Activated T-cell treated with anti-CD3 and anti-CD28 coated beads for 48 hours (primary cell): ENCODE measurements at regions not wholly inside any gene's neighbourhood (a gene's known extent, or its start where the extent isn't known, plus 50 kb on each side); places are given as distances from the start of the nearest gene placed in this dataset.
"Not testable (repeated sequence)": the region's sequence is repeated elsewhere in the genome, so short reads cannot be mapped to it uniquely, and the experiment has no call there.

Experiments
- DNase-seq: peaks from one replicate; pipeline ENCODE4 v3.0.0-alpha.2; 2020; ENCODE audit warnings: low read depth

DNA sequence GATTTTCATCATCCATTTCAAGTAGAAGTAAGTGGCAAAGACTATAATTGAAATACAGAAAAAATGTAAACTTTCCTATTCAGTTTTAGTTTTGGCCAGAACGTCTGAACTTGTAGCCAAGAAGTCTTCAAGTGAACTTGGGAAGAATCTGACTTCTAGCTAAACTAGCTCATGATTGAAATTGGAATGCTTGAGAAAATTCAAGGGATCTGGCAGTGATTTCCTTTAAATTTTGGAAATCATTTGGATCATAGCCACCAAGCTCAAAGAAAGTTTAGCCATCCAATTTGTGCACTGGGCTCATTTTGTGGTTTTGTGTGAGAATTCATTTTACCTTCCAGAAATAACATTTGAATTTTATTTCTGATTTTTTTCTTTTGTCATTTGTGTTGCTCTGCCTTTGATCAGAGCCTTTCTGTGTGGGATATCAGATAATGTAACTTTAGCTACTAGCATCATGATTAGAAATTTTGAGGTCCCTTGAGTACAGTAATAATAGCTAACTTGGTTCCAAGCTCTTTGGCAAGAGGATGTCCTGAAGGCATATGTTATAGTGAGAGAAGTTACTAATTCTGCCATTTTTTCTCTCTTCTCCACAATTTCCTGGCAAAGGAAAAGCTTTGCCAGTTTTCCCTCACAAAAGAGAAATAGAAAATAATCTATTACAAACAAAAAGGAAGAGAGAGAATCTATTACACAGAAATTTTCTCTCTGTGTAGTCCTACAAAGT, 2123.7 kb upstream of the RAG2 start:
- DNase-seq = no peak

DNA sequence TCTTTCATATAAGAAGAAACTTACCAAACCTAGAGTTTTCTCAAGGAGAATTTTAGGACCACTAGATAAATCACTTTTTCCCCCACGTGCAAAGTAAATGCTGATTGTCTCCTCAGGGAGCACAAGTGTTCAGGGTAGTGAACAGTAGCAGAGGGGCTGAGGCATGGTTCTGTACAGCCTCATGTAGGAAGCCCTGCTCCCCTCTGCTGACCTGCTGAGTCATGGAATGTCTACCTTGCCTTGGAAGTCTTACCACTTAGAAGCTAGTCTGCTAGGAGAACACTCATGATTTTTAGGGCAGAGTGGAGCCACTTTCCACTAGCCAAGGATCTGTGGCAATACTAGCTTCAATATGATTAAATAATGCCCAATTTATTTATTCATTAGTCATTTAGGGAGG, 2120.6 kb upstream of the RAG2 start:
- no peak for DNase-seq

- no peak for DNase-seq
Measured at GRCh38 chr11:38718049-38718448, 2120.0 kb upstream of the RAG2 start.

- DNase-seq = no peak
Measured at GRCh38 chr11:38711110-38711509, 2113.1 kb upstream of the RAG2 start.

DNA sequence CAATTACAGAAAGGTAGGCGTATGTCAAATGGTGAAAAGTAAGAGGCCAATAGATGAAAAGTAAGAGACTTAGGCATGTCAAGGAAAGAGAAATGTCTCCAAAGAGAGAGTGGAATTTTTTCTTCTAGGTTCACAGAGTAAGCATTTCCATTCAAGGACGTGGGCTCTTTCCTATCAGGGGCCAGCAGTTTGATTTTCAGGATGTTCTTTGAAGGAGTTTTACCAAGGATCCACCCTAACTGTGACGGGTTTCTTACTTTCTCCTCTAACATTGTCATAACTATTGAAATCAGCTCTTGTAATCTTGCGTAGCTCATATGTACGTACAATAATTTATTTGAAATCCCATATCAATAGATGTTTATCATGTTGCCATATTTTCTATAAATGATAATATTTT, 2112.2 kb upstream of the RAG2 start:
- DNase-seq = no peak

DNA sequence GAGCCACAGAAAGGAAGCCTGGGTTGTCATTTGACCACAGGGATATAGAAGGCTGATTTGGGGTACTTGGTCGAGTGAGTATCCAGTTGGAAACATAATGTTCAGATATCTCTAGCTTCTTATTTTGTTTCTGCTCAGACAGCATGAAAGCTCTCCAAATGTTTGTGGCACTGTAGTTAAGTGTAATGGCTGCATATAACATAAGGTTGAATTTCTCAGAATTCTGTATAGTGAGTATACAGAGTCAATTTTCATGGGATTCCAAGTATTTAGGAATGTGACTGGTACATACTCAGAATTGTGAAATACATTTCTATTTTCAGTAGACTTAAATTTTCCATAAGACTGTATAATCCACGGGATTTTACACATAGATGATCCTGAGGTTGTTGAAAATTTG, 2102.1 kb upstream of the RAG2 start:
- DNase-seq = no peak

DNA sequence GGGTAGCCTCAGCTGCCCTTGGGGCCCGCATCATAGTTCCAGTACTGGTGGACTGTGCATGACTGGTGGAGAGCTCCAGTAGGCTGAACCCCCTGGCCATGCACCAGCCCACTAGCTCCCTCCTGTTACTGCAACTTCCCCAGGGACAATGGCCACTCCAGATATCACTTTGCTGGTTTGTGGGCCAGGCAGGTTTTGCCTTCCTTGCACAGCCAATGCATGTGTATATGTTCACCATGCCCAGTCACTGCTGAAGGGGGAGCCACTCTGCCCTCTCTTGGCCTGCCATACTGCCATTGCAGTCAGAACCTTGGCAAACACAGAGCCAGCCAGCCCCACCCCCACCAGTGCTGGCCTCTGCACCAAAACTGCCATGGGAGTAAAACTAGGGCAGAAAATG, 2095.3 kb upstream of the RAG2 start:
- DNase-seq = no peak

GRCh38 chr11:38690211-38690610, 2092.2 kb upstream of the RAG2 start:
- DNase-seq = not testable (repeated sequence)

GRCh38 chr11:38687008-38687407, 2089.0 kb upstream of the RAG2 start:
- DNase-seq = no peak

- no peak for DNase-seq
Measured at GRCh38 chr11:38683484-38683883, 2085.4 kb upstream of the RAG2 start.

DNA sequence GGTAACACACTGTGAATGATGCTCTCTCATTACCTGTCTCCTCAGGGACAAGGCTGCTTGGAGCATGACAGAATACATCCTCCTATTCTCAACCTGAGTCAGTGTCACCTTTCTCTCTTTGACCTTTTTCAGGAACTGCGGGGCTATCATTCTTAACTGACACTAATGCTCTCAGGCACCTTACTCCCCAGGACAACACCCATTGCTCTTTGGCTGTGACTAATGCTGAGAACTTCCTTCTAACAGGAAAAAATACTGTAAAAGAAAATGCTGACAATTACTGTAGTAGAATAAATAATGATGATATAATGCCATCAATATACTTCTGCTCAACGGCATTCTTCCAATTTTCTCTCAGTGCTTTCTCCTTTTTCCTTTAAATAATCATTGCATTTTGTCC, 2082.7 kb upstream of the RAG2 start:
- no peak for DNase-seq

GRCh38 chr11:38680166-38680565, 2082.1 kb upstream of the RAG2 start:
- DNase-seq = no peak

- DNase-seq = no peak
Measured at GRCh38 chr11:38672445-38672844, 2074.4 kb upstream of the RAG2 start.

DNA sequence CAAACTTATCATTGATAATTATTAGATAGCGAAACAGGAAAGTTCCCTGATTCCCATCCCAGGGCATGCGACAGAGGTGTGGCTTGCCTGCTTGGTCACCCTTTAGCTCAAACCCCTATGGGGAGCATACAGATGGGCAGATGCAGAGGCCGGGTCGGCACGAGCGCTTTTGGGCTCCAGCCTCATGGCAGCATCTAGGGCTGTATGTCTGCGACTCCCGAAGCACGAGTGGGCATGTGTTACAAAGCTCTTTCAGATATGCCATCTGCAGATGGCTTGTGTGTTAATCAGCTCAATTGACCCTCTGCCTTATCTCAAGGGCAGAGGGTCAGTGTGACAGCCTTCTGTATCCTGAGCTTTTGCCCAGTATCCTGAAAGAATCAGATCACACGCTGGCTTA, 2069.3 kb upstream of the RAG2 start:
- DNase-seq = no peak

DNA sequence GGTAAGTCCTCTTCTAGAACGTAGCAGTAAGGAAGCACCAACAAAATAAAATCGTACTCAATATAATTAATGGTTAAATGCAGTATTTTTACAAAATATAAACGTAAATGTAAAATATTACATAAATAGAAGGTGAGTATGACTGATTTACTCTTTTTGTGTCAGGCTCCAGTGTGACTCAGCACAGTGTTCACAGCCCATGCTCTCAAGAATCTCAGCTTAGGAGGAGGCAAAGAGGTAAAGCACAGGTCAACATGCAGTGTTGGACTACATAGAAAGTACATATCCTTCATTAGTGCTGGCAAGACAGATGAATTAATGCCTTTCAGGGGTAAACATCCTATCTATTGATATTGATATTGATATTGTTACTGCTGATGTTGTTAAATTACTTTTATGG, 2050.6 kb upstream of the RAG2 start:
- DNase-seq = no peak

GRCh38 chr11:38646382-38646781, 2048.3 kb upstream of the RAG2 start:
- no peak for DNase-seq

- DNase-seq = no peak
Measured at GRCh38 chr11:38640854-38641253, 2042.8 kb upstream of the RAG2 start.

DNA sequence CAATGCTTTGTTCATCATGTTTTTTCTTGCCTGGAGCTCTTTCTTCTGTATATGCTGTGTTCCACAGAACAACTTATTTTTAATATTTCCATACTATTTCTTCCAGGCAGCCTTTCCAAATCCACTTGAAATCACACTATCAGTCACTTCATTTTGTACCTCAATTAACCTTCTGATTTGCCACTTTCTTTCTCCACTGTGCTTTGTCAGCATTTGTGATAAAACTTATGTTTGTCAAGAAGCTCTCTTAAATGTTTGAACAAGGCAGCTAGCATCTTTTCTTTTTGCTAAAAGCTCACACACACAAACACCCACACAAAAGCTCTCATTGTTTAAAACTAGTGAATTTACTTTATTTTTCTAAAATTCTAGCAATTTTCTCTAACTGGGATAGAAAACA, 2014.7 kb upstream of the RAG2 start:
- DNase-seq = no peak

- not testable (repeated sequence) for DNase-seq
Measured at GRCh38 chr11:38601371-38601770, 2003.3 kb upstream of the RAG2 start.

DNA sequence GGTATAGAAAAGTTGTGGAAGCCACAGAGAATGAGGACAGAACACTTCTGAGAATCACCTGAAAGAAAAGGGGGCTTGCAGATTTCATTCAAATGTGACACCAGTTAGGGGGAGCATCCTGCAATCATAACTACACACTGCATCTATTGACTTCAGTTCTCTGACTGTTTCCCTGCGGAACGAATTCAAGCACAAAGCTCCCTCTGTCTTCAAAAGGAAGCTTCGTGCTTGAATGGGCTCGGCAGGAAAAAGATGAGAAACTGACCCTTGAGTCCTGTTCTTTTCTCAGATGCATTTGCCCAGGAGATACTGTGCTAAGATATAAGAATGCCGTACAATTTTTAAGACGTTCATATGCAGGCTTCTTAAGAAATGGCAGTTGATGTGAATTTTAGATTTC, 2000.4 kb upstream of the RAG2 start:
- DNase-seq = no peak

DNA sequence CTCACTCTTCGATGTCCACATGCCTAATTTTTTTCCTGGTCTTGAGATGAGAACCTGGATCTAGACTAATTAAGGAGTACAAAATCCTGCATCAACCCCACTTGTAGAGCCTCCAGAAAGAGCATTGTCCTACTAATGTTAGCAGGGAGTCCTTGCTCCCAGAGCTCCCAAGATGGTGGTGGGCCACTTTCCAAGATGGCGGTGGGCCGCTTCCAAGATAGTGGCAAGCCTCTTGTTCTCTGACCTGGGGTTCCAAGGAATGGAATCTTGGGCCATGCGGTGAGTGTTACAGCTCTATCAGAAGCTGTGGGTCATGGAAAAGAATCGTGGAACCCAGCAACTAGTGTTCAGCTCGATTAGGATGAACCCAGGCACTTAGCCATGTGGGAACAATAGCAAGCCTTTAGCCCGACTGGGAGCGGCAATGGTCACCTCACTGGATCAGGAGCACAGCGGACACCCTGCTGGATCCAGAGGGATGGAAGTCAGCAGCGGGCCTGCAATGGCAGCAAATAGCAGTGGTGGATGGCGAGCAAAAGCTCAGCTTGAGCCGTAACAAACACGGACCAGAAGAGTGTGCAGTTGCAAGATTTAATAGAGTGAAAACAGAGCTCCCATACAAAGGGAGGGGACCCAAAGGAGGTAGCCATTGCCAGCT, 1997.5 kb upstream of the RAG2 start:
- not testable (repeated sequence) for DNase-seq

- no peak for DNase-seq
Measured at GRCh38 chr11:38594895-38595294, 1996.9 kb upstream of the RAG2 start.

DNA sequence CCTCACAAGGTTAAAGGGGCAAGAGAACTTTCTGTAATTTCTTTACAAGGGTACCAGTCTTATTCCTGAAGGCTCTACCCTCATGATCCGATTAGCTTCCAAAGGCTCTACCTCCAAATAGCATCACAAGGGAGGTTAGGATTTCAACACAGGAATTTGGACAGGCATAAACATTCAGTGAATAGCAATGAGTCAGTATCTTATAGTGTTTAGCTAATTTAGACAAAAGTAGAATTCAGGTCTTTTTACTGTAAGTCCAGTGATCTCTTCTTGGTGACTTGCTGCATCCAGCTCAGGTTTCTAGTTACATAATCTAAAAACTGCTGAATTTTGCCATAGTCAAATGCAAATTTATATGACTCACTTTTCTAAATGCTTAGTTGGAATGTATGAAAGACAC, 1995.6 kb upstream of the RAG2 start:
- DNase-seq = no peak

DNA sequence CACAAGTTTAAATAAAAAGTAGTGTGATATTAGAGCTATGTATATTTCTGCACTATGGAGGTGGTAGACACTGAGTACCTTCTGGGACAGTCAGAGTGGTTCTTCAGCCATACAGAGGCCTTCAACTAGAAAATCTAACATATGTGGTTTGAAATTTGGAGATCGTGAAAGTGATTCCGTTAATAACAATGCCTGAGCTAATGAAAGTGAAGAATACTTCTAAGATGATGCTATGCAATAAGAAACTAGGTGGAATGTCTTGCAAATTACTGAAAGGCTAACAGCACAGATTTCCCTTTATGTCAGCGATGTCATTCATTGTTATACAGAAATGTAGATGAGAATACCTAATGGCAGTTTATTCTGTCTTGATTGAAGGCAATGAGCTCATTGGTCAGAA, 1984.7 kb upstream of the RAG2 start:
- DNase-seq = no peak
